SK-N-SH (cell line): ENCODE measurements at regions not wholly inside any gene's neighbourhood (a gene's known extent, or its start where the extent isn't known, plus 50 kb on each side); places are given as distances from the start of the nearest gene placed in this dataset.

Source experiments
- CTCF ChIA-PET: fragments of 300-600, 350-600 bp; formaldehyde crosslinking; extraction: SDS; loops from one replicate; lab custom pipeline; 2021; lab: Yijun Ruan, JAX
- POLR2A ChIA-PET: fragments of 350-600 bp; sonication (Branson Sonifier 250); formaldehyde crosslinking; extraction: SDS; loops from one replicate; lab custom pipeline; 2020; ENCODE audit warnings: antibody characterized with exemption, inconsistent platforms; lab: Yijun Ruan, JAX
- DNase-seq: peaks from one replicate; pipeline ENCODE4 v3.0.0; 2012
- H2AFZ ChIP-seq: fragments of 200-600 bp; sonication (generic); 2 replicates; pipeline ENCODE4 v1.8.1; 2016; ENCODE audit warnings: antibody characterized with exemption, mild to moderate bottlenecking, low read depth
- H3F3A ChIP-seq: fragments of 200-600 bp; sonication (generic); replicated peaks from 2 replicates; pipeline ENCODE3; 2016; ENCODE audit warnings: antibody characterized with exemption, mild to moderate bottlenecking; ENCODE audit not compliant: insufficient read depth
- H3K27ac ChIP-seq, 2 experiments: fragments of 200-500 bp in 1 of 2; fragments of 200-600 bp in 1 of 2; sonication (Bioruptor generic) in 1 of 2; sonication (generic), shearing (Covaris generic) in 1 of 2; 2 replicates each; pipeline versions ENCODE4 v1.5.1 to v1.6.1; 2014 to 2016; ENCODE audit warnings: low read depth in 2 of 2, inconsistent platforms in 1 of 2, low read length in 1 of 2, mild to moderate bottlenecking in 1 of 2, mixed read lengths in 1 of 2
- H3K27me3 ChIP-seq: fragments of 200-600 bp; sonication (generic), shearing (Covaris generic); 2 replicates; pipeline ENCODE4 v1.6.1; 2016; ENCODE audit warnings: mixed run types; ENCODE audit not compliant: insufficient read depth
- H3K36me3 ChIP-seq, 2 experiments: fragments of 200-500 bp in 1 of 2; fragments of 200-600 bp in 1 of 2; sonication (Bioruptor generic) in 1 of 2; sonication (generic) in 1 of 2; replicated peaks in 1 of 2; 2 replicates each; pipeline versions ENCODE3 to v1.5.1; 2014 to 2016; ENCODE audit warnings: low read length in 1 of 2, mild to moderate bottlenecking in 1 of 2; ENCODE audit not compliant: insufficient read depth in 2 of 2, control insufficient read depth in 1 of 2
- H3K4me1 ChIP-seq, 2 experiments: fragments of 200-500 bp in 1 of 2; fragments of 200-600 bp in 1 of 2; sonication (Bioruptor generic) in 1 of 2; sonication (generic), shearing (Covaris generic) in 1 of 2; 2 replicates each; pipeline versions ENCODE4 v1.5.1 to v1.6.1; 2014 to 2016; ENCODE audit warnings: low read depth in 1 of 2, low read length in 1 of 2, mixed run types in 1 of 2; ENCODE audit not compliant: insufficient read depth in 2 of 2, control insufficient read depth in 1 of 2
- H3K4me2 ChIP-seq: fragments of 200-600 bp; sonication (generic), shearing (Covaris generic); 2 replicates; pipeline ENCODE4 v1.6.1; 2017; ENCODE audit warnings: mixed run types
- H3K4me3 ChIP-seq, 2 experiments: fragments of 200-500 bp in 1 of 2; fragments of 200-600 bp in 1 of 2; sonication (Bioruptor generic) in 1 of 2; sonication (generic), shearing (Covaris generic) in 1 of 2; 2 replicates each; pipeline versions ENCODE4 v1.5.1 to v1.8.1; 2014 to 2016; ENCODE audit warnings: low read depth in 2 of 2, inconsistent platforms in 1 of 2, low read length in 1 of 2, mild to moderate bottlenecking in 1 of 2, mixed read lengths in 1 of 2, moderate library complexity in 1 of 2
- H3K79me2 ChIP-seq: fragments of 200-600 bp; sonication (generic); 2 replicates; pipeline ENCODE4 v1.8.1; 2017; ENCODE audit warnings: mild to moderate bottlenecking; ENCODE audit not compliant: insufficient read depth
- H3K9ac ChIP-seq: fragments of 200-600 bp; sonication (generic); 2 replicates; pipeline ENCODE4 v1.6.1; 2017; ENCODE audit warnings: mixed run types
- H3K9me2 ChIP-seq: fragments of 200-600 bp; sonication (generic); 2 replicates; pipeline ENCODE4 v1.6.1; 2017; ENCODE audit warnings: mixed run types
- H3K9me3 ChIP-seq: fragments of 200-600 bp; sonication (generic); 2 replicates; pipeline ENCODE4 v1.6.1; 2017; ENCODE audit warnings: mixed run types, mild to moderate bottlenecking, moderate library complexity
- H4K20me1 ChIP-seq: fragments of 200-600 bp; sonication (generic); 2 replicates; pipeline ENCODE4 v1.6.1; 2017; ENCODE audit warnings: mild to moderate bottlenecking, mixed run types; ENCODE audit not compliant: insufficient read depth
- CHD2 ChIP-seq: fragments of 150-350 bp; IDR thresholded peaks from 2 replicates; pipeline ENCODE4 v1.6.1; 2018; ENCODE audit warnings: low read length; ENCODE audit not compliant: partially characterized antibody
- GATA2 ChIP-seq: sonication (generic); formaldehyde crosslinking; IDR thresholded peaks from 2 replicates; pipeline ENCODE4 v1.5.0; 2020; ENCODE audit warnings: mild to moderate bottlenecking, missing genetic modification reagents
- MEF2A ChIP-seq: IDR thresholded peaks from 2 replicates; pipeline ENCODE4 v1.4.0; 2012; ENCODE audit warnings: low read depth, borderline replicate concordance
- MXI1 ChIP-seq: IDR thresholded peaks from 2 replicates; pipeline ENCODE4 v1.6.1; 2012; ENCODE audit warnings: mild to moderate bottlenecking, low read depth, low read length, improper control_type of control experiment
- NFIC ChIP-seq: IDR thresholded peaks from 2 replicates; pipeline ENCODE4 v1.4.0; 2012; ENCODE audit warnings: borderline replicate concordance
- NRF1 ChIP-seq: IDR thresholded peaks from 2 replicates; pipeline ENCODE4 v1.6.1; 2012; ENCODE audit warnings: low read depth, mild to moderate bottlenecking, low read length
- POLR2AphosphoS5 ChIP-seq: IDR thresholded peaks from 2 replicates; pipeline ENCODE4 v1.6.1; 2012; ENCODE audit warnings: low read depth, low read length
- RAD21 ChIP-seq: IDR thresholded peaks from 2 replicates; pipeline ENCODE4 v1.6.1; 2012; ENCODE audit warnings: mild to moderate bottlenecking, low read length
- RFX5 ChIP-seq: IDR thresholded peaks from 2 replicates; pipeline ENCODE4 v1.6.1; 2012; ENCODE audit warnings: mild to moderate bottlenecking, improper control_type of control experiment, low read length
- SIN3A ChIP-seq: IDR thresholded peaks from 2 replicates; pipeline ENCODE4 v1.6.1; 2012; ENCODE audit warnings: low read depth, mild to moderate bottlenecking, low read length, moderate library complexity, borderline replicate concordance
- SMC3 ChIP-seq: IDR thresholded peaks from 2 replicates; pipeline ENCODE4 v1.6.1; 2012; ENCODE audit warnings: low read depth, low read length, improper control_type of control experiment
- TAF1 ChIP-seq: IDR thresholded peaks from 2 replicates; pipeline ENCODE4 v1.6.1; 2012; ENCODE audit warnings: low read depth, mild to moderate bottlenecking, low read length, moderate library complexity, borderline replicate concordance
- TCF12 ChIP-seq: IDR thresholded peaks from 2 replicates; pipeline ENCODE4 v1.4.0; 2012
- YY1 ChIP-seq: IDR thresholded peaks from 2 replicates; pipeline ENCODE4 v1.4.0; 2012; ENCODE audit warnings: low read depth, mild to moderate bottlenecking
- WGBS: methylation state at CpG from one replicate; pipeline ENCODE4 v1.1.6; 2017; ENCODE audit warnings: low lambda C conversion rate; 5-methylcytosine and 5-hydroxymethylcytosine counted together
- TF ChIP-seq, protein P1 (sequence below): fragments of 150-350 bp; IDR thresholded peaks from 2 replicates; pipeline ENCODE4 v1.6.1; 2017; ENCODE audit warnings: antibody characterized with exemption, low read length, low read depth, borderline replicate concordance
- TF ChIP-seq, protein P2 (sequence below): IDR thresholded peaks from 2 replicates; pipeline ENCODE4 v1.4.0; 2012; ENCODE audit warnings: low read depth, borderline replicate concordance
- TF ChIP-seq, protein P3 (sequence below): IDR thresholded peaks from 2 replicates; pipeline ENCODE4 v1.4.0; 2012; ENCODE audit warnings: low read depth, borderline replicate concordance
- TF ChIP-seq, protein P4 (sequence below): IDR thresholded peaks from 2 replicates; pipeline ENCODE4 v1.6.1; 2012; ENCODE audit warnings: mild to moderate bottlenecking, low read depth, low read length, moderate library complexity

DNA sequence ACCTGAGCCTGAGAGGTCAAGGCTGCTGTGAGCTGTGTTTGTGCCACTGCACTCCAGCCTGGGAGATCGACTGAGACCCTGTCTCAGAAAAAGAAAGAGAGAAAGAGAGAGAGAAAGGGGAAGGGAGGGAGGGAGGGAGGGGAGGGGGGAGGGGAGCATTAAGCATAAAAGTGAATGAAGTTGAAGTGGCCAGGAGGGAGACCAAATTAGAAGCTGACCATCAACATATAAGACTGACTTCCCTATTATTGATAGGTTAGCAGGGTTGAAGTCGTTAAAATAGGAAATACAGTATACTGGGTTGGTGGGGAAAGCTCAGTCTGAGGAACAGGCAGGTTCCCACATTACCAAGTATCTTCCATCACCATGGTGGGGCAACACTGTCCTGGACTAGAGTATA is 117.1 kb upstream of the MKLN1 start:
- Histone ChIP-seq H3K27me3 (no peaks in the 10 kb centered on the region), H4K20me1 (no peaks in the 10 kb centered on the region), H3K79me2 (no peaks in the 10 kb centered on the region), H3K27ac (no peak overlapping the region)
- CTCF ChIA-PET, result no interaction called here
- TF ChIP-seq TCF12 (no peak), POLR2AphosphoS5 (no peak), NFIC (no peak), RAD21 (no peak), RFX5 (no peak)
- TF ChIP-seq, protein P1, sequence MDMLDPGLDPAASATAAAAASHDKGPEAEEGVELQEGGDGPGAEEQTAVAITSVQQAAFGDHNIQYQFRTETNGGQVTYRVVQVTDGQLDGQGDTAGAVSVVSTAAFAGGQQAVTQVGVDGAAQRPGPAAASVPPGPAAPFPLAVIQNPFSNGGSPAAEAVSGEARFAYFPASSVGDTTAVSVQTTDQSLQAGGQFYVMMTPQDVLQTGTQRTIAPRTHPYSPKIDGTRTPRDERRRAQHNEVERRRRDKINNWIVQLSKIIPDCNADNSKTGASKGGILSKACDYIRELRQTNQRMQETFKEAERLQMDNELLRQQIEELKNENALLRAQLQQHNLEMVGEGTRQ, result no peak
- TF ChIP-seq, all 33 proteins: peak for 0
- POLR2A ChIA-PET, result no interaction called here
- Histone ChIP-seq H2AFZ (no peak overlapping the region), H3F3A (no peaks in the 10 kb centered on the region), H3K36me3 (no peaks in the 10 kb centered on the region), H3K4me2 (no peak overlapping the region), H3K9me2 (no peaks in the 10 kb centered on the region), H3K4me1 (no peaks in the 10 kb centered on the region), H3K9me3 (no peaks in the 10 kb centered on the region), H3K9ac (no peak overlapping the region), H3K4me3 (no peak overlapping the region)
- DNase-seq, result no peak
- 87% methylated on average over 2 of the region's 2 CpGs for WGBS

DNA sequence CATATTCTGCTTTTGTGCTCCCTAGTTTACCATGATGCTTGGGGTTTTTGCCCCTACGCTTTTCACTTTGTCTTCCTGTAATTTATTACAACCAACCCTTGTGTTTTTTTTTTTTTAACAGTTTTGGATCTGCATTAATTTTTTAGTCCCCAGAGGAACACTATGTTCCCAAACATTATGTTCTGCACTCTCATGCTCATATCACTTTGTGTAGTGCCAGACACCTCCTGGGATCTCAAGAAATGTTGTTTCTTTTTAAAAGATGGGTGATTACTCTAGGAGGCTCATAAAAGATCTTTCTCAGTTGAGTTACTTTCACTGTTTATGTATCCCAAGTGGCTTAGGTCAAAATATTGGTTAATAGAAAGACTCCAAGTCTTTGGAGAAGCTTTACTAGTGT is 116.2 kb upstream of the MKLN1 start:
- Histone ChIP-seq H3K27ac (no peak overlapping the region), H3F3A (no peaks in the 10 kb centered on the region), H3K9ac (no peak overlapping the region), H3K9me2 (no peaks in the 10 kb centered on the region), H3K9me3 (no peaks in the 10 kb centered on the region), H3K4me2 (no peak overlapping the region), H2AFZ (no peak overlapping the region), H3K36me3 (no peaks in the 10 kb centered on the region)
- 97% methylated on average over 1 of the region's 1 CpG for WGBS
- TF ChIP-seq POLR2AphosphoS5 (no peak), GATA2 (no peak), MEF2A (no peak), SIN3A (no peak), CHD2 (no peak), RAD21 (no peak), YY1 (no peak), NRF1 (no peak), SMC3 (no peak), MXI1 (no peak), TAF1 (no peak)
- TF ChIP-seq, protein P2, sequence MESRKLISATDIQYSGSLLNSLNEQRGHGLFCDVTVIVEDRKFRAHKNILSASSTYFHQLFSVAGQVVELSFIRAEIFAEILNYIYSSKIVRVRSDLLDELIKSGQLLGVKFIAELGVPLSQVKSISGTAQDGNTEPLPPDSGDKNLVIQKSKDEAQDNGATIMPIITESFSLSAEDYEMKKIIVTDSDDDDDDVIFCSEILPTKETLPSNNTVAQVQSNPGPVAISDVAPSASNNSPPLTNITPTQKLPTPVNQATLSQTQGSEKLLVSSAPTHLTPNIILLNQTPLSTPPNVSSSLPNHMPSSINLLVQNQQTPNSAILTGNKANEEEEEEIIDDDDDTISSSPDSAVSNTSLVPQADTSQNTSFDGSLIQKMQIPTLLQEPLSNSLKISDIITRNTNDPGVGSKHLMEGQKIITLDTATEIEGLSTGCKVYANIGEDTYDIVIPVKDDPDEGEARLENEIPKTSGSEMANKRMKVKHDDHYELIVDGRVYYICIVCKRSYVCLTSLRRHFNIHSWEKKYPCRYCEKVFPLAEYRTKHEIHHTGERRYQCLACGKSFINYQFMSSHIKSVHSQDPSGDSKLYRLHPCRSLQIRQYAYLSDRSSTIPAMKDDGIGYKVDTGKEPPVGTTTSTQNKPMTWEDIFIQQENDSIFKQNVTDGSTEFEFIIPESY, result no peak
- TF ChIP-seq, protein P1, result no peak
- TF ChIP-seq, protein P3, sequence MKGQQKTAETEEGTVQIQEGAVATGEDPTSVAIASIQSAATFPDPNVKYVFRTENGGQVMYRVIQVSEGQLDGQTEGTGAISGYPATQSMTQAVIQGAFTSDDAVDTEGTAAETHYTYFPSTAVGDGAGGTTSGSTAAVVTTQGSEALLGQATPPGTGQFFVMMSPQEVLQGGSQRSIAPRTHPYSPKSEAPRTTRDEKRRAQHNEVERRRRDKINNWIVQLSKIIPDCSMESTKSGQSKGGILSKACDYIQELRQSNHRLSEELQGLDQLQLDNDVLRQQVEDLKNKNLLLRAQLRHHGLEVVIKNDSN, result no peak
- TF ChIP-seq, protein P4, sequence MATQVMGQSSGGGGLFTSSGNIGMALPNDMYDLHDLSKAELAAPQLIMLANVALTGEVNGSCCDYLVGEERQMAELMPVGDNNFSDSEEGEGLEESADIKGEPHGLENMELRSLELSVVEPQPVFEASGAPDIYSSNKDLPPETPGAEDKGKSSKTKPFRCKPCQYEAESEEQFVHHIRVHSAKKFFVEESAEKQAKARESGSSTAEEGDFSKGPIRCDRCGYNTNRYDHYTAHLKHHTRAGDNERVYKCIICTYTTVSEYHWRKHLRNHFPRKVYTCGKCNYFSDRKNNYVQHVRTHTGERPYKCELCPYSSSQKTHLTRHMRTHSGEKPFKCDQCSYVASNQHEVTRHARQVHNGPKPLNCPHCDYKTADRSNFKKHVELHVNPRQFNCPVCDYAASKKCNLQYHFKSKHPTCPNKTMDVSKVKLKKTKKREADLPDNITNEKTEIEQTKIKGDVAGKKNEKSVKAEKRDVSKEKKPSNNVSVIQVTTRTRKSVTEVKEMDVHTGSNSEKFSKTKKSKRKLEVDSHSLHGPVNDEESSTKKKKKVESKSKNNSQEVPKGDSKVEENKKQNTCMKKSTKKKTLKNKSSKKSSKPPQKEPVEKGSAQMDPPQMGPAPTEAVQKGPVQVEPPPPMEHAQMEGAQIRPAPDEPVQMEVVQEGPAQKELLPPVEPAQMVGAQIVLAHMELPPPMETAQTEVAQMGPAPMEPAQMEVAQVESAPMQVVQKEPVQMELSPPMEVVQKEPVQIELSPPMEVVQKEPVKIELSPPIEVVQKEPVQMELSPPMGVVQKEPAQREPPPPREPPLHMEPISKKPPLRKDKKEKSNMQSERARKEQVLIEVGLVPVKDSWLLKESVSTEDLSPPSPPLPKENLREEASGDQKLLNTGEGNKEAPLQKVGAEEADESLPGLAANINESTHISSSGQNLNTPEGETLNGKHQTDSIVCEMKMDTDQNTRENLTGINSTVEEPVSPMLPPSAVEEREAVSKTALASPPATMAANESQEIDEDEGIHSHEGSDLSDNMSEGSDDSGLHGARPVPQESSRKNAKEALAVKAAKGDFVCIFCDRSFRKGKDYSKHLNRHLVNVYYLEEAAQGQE, result no peak
- TF ChIP-seq, all 33 proteins: peak for 0
- ChIA-PET CTCF (no interaction called here), POLR2A (interaction anchor here (0.9 kb wide), 1 partner anchor 12 kb away, joined by 3 read pairs; no protein-coding TSS in a partner anchor)
- Histone ChIP-seq H3K27me3 (no peaks in the 10 kb centered on the region), H3K4me1 (no peaks in the 10 kb centered on the region), H4K20me1 (no peaks in the 10 kb centered on the region), H3K4me3 (no peak overlapping the region), H3K79me2 (no peaks in the 10 kb centered on the region)
- DNase-seq, result no peak
